GM21786 (cell line): ENCODE measurements at regions not wholly inside any gene's neighbourhood (a gene's known extent, or its start where the extent isn't known, plus 50 kb on each side); places are given as distances from the start of the nearest gene placed in this dataset.

Experiments used
- ATAC-seq: cut with Tn5 transposase; IDR thresholded peaks from one replicate; pipeline ENCODE4 v1.9.1; 2021; ENCODE audit not compliant: unreplicated experiment

DNA sequence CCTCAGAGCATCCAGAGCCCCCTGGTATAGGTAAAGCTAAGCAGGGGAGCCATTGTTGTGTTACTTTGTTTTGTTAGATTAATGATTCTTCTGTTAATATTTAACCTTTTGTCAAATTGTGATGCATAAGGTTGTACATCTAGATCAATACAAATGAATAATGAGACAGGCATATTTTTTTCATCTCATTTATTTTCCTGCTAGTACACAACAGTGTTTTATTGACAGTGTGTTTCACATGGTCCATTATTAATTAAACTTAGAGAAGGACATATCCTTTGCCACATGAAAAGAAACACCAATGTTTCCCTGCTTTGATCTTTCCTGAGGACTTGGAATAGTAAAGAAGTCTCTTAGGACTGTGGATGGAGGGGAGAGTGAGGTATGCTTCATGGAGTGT lies 543.6 kb upstream of the CFAP20DC start:
- ATAC-seq: no peak

GRCh38 chr3:59580996-59581395 lies 531.2 kb upstream of the CFAP20DC start:
- no peak for ATAC-seq

DNA sequence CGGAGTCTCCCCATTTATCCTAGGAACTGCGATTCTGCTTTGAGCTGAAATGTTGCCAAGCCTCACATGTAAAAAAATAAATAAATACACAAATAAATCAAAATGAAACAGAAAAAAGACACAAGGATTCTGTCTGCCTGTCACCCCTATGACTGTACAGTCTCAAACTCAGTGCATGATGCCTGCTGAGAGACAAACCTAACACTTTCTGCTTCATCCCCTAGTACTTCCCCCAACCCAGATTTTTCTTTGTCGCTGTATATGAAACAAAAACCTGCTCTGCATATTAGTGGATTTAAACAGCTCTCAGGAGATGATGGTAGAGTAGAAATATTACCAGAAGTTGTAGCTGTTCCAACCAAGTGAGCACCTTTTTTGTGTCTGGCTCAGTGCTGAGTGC lies 530.7 kb upstream of the CFAP20DC start:
- no peak for ATAC-seq

GRCh38 chr3:59578129-59578528 lies 528.3 kb upstream of the CFAP20DC start:
- no peak for ATAC-seq

DNA sequence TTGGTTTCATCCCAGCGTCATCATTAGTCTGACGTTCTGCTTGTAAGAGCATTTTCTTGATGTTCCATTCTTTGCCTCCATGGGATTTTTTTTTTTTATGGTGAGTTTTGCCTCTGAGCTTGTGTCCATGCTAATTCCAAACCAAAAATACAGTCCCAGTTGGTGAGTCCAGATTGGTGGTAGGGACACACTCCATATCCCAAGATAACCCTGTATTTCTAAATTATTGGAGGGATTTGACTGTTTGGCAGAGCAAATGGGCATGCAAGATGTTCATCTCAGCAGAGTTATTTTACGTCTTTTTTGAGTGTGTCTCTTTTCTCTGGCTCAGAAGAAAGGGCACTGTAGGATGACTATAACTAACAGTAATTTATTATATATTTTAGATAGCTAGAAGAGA lies 526.8 kb upstream of the CFAP20DC start:
- ATAC-seq: no peak

- peak; percentile 91 for ATAC-seq
Observed at GRCh38 chr3:59575113-59576001, 525.5 kb upstream of the CFAP20DC start.

GRCh38 chr3:59573911-59574310 lies 524.1 kb upstream of the CFAP20DC start:
- no peak for ATAC-seq

DNA sequence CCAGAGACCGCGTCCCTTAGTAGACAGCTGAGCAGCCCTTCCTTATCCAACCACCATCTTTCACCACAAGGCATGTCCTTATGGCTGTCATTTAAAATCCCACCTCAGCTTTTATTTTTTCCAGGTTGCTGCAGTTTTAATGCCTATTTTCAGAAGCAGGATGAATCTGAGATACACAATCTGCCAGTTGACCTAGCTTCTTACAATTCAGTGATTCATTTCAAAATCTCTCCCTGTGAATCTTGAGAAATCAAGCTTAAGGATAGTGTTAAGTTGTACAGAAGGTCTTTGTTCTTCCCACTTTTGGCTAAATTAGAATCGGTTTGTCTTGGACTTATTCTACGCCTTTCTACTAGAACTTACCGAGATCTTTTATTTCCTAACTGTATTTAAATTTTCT lies 522.3 kb upstream of the CFAP20DC start:
- no peak for ATAC-seq

DNA sequence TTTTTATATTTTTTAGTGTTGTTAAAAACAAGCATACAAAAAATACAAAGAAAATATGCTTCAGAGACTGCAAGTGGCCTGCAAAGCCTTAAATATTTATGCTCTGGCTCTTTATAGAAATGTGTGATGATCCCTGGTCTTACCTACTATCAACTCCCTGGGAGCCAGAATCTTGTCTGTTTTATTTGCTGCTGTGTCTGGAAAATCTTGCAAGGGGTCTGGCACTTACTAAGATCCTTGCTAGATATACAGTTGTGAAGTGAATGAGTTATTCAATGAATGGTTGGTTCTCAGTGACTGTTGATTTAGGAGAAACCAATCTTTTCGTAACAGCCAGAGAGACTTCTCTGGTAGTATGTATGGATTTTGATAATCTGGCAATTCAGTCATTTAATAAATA lies 521.0 kb upstream of the CFAP20DC start:
- no peak for ATAC-seq

DNA sequence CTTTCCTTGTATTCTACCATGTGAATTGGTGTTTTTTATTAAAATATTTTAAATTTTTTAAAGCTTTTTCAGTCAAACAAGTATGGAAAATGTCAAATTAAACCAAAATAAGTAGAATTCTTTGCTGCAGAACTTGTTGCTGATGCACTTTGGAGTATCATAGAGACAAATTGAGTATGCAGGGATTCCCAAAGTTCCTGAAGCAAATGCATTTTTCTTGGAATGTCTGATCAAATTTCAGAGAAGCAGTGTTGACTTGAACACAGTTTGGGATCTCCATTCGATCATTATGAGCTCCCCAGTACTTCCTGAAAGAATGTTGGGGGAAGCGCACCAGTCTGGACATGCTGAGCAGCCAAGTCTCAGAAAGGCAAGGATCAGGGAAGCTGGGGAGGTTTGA lies 517.8 kb upstream of the CFAP20DC start:
- ATAC-seq: no peak

- ATAC-seq: peak; percentile 98
Observed at GRCh38 chr3:59566481-59566975, 516.7 kb upstream of the CFAP20DC start.

GRCh38 chr3:59565125-59565524 lies 515.3 kb upstream of the CFAP20DC start:
- no peak for ATAC-seq

DNA sequence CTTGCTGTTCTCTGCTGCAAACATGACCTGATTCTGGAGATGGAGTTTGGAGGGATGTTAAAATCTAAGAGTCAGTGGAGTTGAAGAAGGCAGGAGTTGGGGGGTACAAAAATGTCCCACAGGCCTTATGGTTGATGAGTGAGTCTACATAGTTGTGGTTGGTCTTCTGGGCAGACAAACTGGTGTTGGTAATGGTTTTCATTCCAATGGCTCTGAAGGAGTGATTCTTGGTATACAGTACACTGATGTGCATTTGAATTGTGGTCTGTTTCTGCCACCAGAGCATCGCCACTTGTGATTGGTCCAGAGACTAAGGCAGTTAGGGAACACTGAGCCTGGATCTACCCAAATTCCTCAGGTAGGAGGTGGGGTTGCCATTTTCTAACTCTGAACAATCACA lies 514.1 kb upstream of the CFAP20DC start:
- no peak for ATAC-seq

GRCh38 chr3:59563072-59563605 lies 513.3 kb upstream of the CFAP20DC start:
- no peak for ATAC-seq

GRCh38 chr3:59559721-59560435 lies 510.1 kb upstream of the CFAP20DC start:
- ATAC-seq: no peak

DNA sequence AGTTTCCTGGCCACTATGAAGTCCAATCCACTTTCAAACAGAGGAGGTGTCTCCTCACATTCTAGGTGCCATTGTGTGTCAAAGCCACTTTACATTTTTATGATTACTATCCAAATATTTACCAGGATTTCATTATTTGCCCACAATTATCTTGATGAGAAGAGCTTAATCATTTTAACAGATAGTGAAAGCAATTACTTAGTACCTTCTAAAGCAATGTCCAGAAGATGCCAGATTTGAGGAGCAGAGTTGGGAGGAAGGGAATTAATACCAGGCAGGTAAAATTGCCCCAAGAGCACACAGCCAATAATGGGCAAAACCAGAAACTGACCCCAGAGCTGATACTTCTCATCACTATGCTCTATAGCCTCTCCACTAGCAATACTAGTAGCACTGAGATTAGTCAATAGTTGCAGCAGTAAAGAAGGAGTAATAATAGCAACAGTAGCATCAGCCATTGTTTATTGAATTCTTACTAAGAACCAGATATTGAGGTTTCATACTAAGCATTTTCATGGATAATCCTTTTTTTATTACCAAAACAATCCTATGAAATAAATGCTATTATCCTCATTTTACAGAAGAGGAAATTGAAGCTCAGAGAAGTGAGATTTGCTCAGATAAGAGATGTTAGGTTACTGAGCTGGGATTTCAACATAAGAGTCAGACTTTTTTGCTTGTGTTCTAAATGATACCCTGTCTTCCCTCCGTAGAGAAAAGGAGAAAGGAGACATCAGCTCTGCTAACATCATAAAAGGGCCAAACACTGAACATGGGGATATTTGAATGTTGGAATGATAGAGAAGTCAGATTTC lies 509.3 kb upstream of the CFAP20DC start:
- ATAC-seq: no peak

DNA sequence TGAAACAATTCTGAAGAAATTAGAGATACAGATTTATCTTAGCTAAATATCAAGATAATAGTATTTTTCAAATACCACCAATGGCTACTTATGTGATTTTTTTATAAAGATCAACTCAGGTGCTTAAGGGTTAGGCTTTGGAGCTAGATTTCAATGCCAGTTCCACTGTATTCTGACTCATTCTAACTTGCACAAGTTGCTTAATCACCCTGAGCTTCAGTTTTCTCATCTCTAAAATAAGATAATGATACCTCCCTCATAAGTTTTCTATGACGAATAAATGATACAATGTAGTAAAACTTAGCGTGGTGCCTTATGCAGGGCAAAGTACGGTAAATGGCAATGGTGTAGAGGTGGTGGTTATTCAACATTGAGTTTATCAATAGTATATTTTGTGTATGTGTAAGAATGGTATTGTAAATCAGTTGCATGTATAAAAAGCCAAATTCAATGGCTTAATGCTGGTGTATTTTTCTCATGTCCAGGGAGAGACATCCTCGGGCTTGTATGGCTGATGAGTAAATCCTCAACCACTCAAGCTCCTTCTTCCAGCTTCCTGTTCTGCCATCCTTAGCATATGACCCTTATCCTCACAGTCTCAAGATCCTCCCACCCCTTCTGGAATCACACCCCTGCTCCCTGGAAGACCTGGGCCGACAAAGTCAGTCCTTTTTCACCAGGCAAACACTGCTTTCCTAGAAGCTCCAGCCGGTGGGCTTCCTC lies 505.9 kb upstream of the CFAP20DC start:
- ATAC-seq: no peak

DNA sequence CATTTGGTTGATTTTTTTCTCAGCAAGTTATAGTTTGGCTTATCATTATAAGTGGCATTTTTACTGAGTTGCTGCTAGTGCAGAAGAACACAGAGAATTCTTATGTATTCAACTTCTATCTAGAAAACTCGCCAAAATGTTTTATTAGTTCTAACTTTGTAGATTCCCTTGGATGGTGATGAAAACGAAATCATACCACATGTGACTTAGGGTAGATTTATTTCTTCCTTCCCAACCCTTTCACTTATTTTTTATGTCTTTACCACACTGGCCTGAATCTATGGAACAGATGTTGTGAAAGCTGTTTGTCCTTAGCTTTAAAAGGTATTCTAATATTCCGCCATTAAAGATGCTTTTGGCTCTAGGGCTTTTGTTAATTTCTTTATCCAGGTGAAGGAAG lies 503.3 kb upstream of the CFAP20DC start:
- no peak for ATAC-seq

DNA sequence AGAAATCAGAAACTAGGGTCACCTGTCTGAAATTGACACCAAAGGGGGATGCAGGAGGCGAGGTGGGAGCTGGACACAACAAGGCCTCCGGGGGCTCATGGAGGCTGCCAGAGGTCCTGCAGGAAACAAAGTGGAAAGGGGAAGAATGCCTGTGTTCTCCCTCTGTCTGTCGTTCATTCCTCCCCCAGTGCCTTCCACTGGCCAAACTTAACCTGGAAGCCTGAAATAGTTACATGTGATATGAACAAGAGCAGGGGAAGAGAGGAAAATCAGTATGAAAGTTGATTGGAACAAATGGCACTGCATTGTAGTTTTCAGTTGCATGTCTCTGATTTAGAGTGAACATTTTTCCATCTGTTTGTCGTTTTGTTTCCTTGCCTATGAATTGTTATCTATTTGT lies 502.0 kb upstream of the CFAP20DC start:
- ATAC-seq: no peak

DNA sequence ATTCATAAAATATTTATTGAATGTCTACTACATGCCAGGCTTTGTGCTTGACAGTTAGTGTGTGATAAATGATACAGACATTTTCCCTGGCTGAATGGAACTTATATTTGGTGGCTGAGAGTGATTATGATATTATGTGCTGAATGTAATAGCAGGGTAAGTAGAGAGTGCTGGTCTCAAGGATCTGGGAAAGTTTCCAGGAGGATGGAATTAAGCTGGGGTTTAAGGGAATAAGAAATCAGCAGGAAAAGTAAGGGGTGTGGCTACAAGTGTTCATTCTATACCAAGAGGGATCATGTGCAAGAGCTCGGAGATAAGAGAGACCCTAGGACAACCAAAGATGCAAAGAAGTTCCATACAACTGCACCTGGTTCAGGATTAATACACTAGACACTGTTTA lies 500.1 kb upstream of the CFAP20DC start:
- ATAC-seq: no peak
